ENCODE measurements at regions not wholly inside any gene's neighbourhood (a gene's known extent, or its start where the extent isn't known, plus 50 kb on each side); places are given as distances from the start of the nearest gene placed in this dataset.

GRCh38 chr7:24152877-24153472 is 131.0 kb upstream of the NPY start:
- BruUV-seq (replicated peaks), result no TSS peak
- CTCF ChIA-PET, result no interaction called here
- TF ChIP-seq CTCF (IDR thresholded peaks at IDR 0.05; ENCODE audit: extremely low read depth in 1 of 2, insufficient read depth in 1 of 2, low read depth in 1 of 2, low read length in 2 of 2), result no peak
- no peak for TF ChIP-seq EZH2 (IDR thresholded peaks at IDR 0.05; ENCODE audit: borderline replicate concordance, low read depth, low read length, severe bottlenecking)
- TF ChIP-seq GATA2 (IDR thresholded peaks at IDR 0.05; ENCODE audit: insufficient read depth, insufficient read length, low read depth, low read length), result no peak
- no peak for TF ChIP-seq POLR2AphosphoS5 (IDR thresholded peaks at IDR 0.05; ENCODE audit: insufficient read depth, low read depth, low read length)
- TF ChIP-seq JUN (IDR thresholded peaks at IDR 0.05; ENCODE audit: borderline replicate concordance, insufficient read depth, insufficient read length, low read depth), result no peak
- no peak for TF ChIP-seq POLR2A (IDR thresholded peaks at IDR 0.05; ENCODE audit: low read depth, low read length)
- no peak for TF ChIP-seq MYC (IDR thresholded peaks at IDR 0.05; ENCODE audit: low read depth, low read length)
- TF ChIP-seq FOS (IDR thresholded peaks at IDR 0.05; ENCODE audit: borderline replicate concordance, insufficient read depth, low read length), result no peak
- no peak for TF ChIP-seq MAX (IDR thresholded peaks at IDR 0.05; ENCODE audit: insufficient read depth, insufficient read length)

More at GRCh38 chr7:24152877-24153472, 131.0 kb upstream of the NPY start:
- Histone ChIP-seq H3K9ac (replicated peaks; ENCODE audit: extremely low read depth, insufficient read depth, low read length) (no peak overlapping the region), H3K27me3 (ENCODE audit: control insufficient read depth in 2 of 2, insufficient read depth in 2 of 2, low read length in 2 of 2) (no peaks in the 10 kb centered on the region), H3K79me2 (ENCODE audit: control insufficient read depth, insufficient read depth, low read length) (no peaks in the 10 kb centered on the region), H3K27ac (ENCODE audit: insufficient read depth, low read depth, low read length) (no peak overlapping the region), H3K4me3 (replicated peaks in 1 of 3; ENCODE audit: insufficient read depth in 1 of 3, low read depth in 1 of 3, low read length in 3 of 3) (no peak overlapping the region), H3K9me1 (replicated peaks; ENCODE audit: control insufficient read depth, extremely low read depth, insufficient read depth, low read length) (no peaks in the 10 kb centered on the region), H4K20me1 (replicated peaks; ENCODE audit: control insufficient read depth, extremely low read depth, insufficient read depth, low read length) (no peaks in the 10 kb centered on the region), H3K4me1 (ENCODE audit: control insufficient read depth, extremely low read depth, insufficient read depth, low read length) (no peaks in the 10 kb centered on the region), H3K9me3 (replicated peaks; ENCODE audit: control insufficient read depth, insufficient read depth, low read length) (no peaks in the 10 kb centered on the region), H3K4me2 (ENCODE audit: insufficient read depth, low read length) (no peak overlapping the region), H2AFZ (ENCODE audit: low read depth, low read length) (no peak overlapping the region), H3K36me3 (ENCODE audit: control insufficient read depth in 2 of 2, extremely low read depth in 1 of 2, insufficient read depth in 2 of 2, low read length in 2 of 2) (no peaks in the 10 kb centered on the region)
- intact Hi-C loops (cut with micrococcal nuclease) (no loop called here), dilution Hi-C loops (cut with MboI; ENCODE audit: extremely low pct_ligation_motif_present, low sequenced_read_pairs) (no loop called here)
- DNase-seq (ENCODE audit: low read depth, low spot score) (no peak), FAIRE-seq (no peak)
- POLR2A ChIA-PET, result no interaction called here

Data from endothelial cell of umbilical vein (primary cell).